Heart right ventricle (tissue), 16 donors: ENCODE measurements at regions not wholly inside any gene's neighbourhood (a gene's known extent, or its start where the extent isn't known, plus 50 kb on each side); places are given as distances from the start of the nearest gene placed in this dataset.

Source experiments
- ATAC-seq, 8 donors: fragments of 200-7000 bp; cut with Tn5 transposase; one replicate each; pipeline ENCODE4 v1.9.1; 2020; ENCODE audit warnings: mild to moderate bottlenecking in 8 of 8, moderate library complexity in 8 of 8, moderate number of reproducible peaks in 1 of 8
- DNase-seq, 2 donors: peaks; one replicate each; pipeline ENCODE4 v3.0.0-alpha.2; 2020
- H3K27ac ChIP-seq, 10 donors: fragments of 200-600 bp; sonication (generic) in 2 of 10; one replicate each; pipeline versions ENCODE4 v1.5.0 to v1.8.0; 2020 to 2022; ENCODE audit warnings: mild to moderate bottlenecking in 3 of 10
- H3K27me3 ChIP-seq, 7 donors: fragments of 200-600 bp; one replicate each; pipeline ENCODE4 v1.8.0; 2021 to 2022; ENCODE audit warnings: mild to moderate bottlenecking in 2 of 7
- H3K36me3 ChIP-seq, 9 donors: fragments of 200-600 bp; sonication (generic) in 1 of 9; one replicate each; pipeline versions ENCODE4 v1.5.0 to v1.8.0; 2020 to 2022; ENCODE audit warnings: mild to moderate bottlenecking in 2 of 9
- H3K4me1 ChIP-seq, 9 donors: fragments of 200-600 bp; sonication (generic) in 1 of 9; one replicate each; pipeline versions ENCODE4 v1.5.0 to v1.8.0; 2020 to 2022; ENCODE audit warnings: mild to moderate bottlenecking in 4 of 9
- H3K4me3 ChIP-seq, 10 donors: fragments of 200-600 bp; sonication (generic) in 2 of 10; one replicate each; pipeline versions ENCODE4 v1.5.0 to v1.8.0; 2020 to 2022; ENCODE audit warnings: mild to moderate bottlenecking in 7 of 10, moderate library complexity in 2 of 10
- H3K9me3 ChIP-seq, 11 donors: fragments of 200-600 bp in 10 of 11; sonication (generic) in 2 of 11; one replicate each; pipeline versions ENCODE4 v1.5.0 to v1.8.0; 2013 to 2022; ENCODE audit warnings: mild to moderate bottlenecking in 2 of 11, control low read depth in 1 of 11, moderate library complexity in 1 of 11
- CTCF ChIP-seq, 9 donors: fragments of 200-600 bp; sonication (generic) in 2 of 9; IDR thresholded peaks; one replicate each; pipeline versions ENCODE4 v1.5.0 to v1.8.0; 2021 to 2022; ENCODE audit warnings: antibody characterized with exemption in 9 of 9, mild to moderate bottlenecking in 5 of 9, moderate library complexity in 1 of 9
- WGBS, 2 donors: extraction: QIAGEN DNeasy Blood & Tissue Kit; methylation state at CpG; one replicate each; pipeline ENCODE4 v1.1.7; 2013; ENCODE audit warnings: inconsistent platforms in 1 of 2; 5-methylcytosine and 5-hydroxymethylcytosine counted together
- intact Hi-C, 10 donors: fragments of 100-400 bp; cut with DNase I; formaldehyde crosslinking; loops; one replicate each; pipeline versions ENCODE4 v1.11.1 to v1.14.2; 2022
- donor health status: Arrhythmogenic right ventricular cardiomyopathy.
- donor health status: ischemic (EF 13 %, LVEDD 7.1; RV severe dilation, severe dysfunction).
- donor health status: healthy with polysubstance abuse.
- donor health status: DM: no; HTN: yes; CAD: no.
- donor health status: DM: no; HTN: no; CAD: no.
- donor health status: ischemic (EF 25% LVEDD 6.9; RV normal size, moderate dysfunction).
- donor health status: ischemic (EF 25% LVEDD 5.7; RV mildly dilated, moderate dysfunction).
- donor health status: healthy.
- donor health status: DM: yes; HTN: yes; CAD: no.
- donor health status: Ischemic cardiomyopathy.
- donor health status: ischemic (EF 35%, LVEDD 5.7; RV mildly dilated, moderate dysfunction).
- donor health status: nonischemic (EF 11% LVEDD 7.7; RV severe dilation, severe dysfunction).
- donor health status: DM: yes; HTN: yes; CAD: no.
- donor health status: PGD.
- donor health status: ischemic (EF 29% LVEDD 5.4; RV normal size, mild dysfunction).
- donor health status: nonischemic (EF 23%, LVEDD 6.1; RV moderate dilation, normal function).

- intact Hi-C loops, result no loop called here
- H3K4me3 ChIP-seq, result no peak overlapping the region
- H3K4me1 ChIP-seq, result peaks cover 0 to 4% (median 0%) of the 10 kb centered on the region in 9 donors
- DNase-seq (no peak), ATAC-seq (no peak)
- WGBS, 2 donors, result 77 to 88% methylated on average over 1 of the region's 1 CpG
- no peaks in the 10 kb centered on the region for H3K27me3 ChIP-seq
- no peak overlapping the region for H3K27ac ChIP-seq
- no peaks in the 10 kb centered on the region for H3K36me3 ChIP-seq
- no peak for TF ChIP-seq CTCF (IDR thresholded peaks at IDR 0.05)
- no peaks in the 10 kb centered on the region for H3K9me3 ChIP-seq
These were observed 632.6 kb upstream of the INTU start for GRCh38 chr4:127000110-127000509.

GRCh38 chr4:127000846-127001245, 631.9 kb upstream of the INTU start:
- H3K27ac ChIP-seq, result no peak overlapping the region
- H3K27me3 ChIP-seq, result no peaks in the 10 kb centered on the region
- no peak for TF ChIP-seq CTCF (IDR thresholded peaks at IDR 0.05)
- 93 to 97% methylated on average over 2 of the region's 2 CpGs for WGBS, 2 donors
- H3K36me3 ChIP-seq, result no peaks in the 10 kb centered on the region
- H3K4me3 ChIP-seq, result no peak overlapping the region
- H3K4me1 ChIP-seq, result peaks cover 0 to 4% (median 0%) of the 10 kb centered on the region in 9 donors
- intact Hi-C loops, result no loop called here
- DNase-seq (no peak), ATAC-seq (no peak)
- H3K9me3 ChIP-seq, result no peaks in the 10 kb centered on the region

GRCh38 chr4:127001933-127002332, 630.8 kb upstream of the INTU start:
- H3K27ac ChIP-seq, result no peak overlapping the region
- DNase-seq (no peak), ATAC-seq (no peak)
- no peak overlapping the region for H3K4me3 ChIP-seq
- intact Hi-C loops, result loop anchor here in 1 of 10 donors (1.0 kb wide), 1 partner anchor 11 kb away; no protein-coding TSS in a partner anchor
- H3K27me3 ChIP-seq, result no peaks in the 10 kb centered on the region
- H3K36me3 ChIP-seq, result no peaks in the 10 kb centered on the region
- TF ChIP-seq CTCF (IDR thresholded peaks at IDR 0.05), result no peak
- H3K4me1 ChIP-seq, result peaks cover 0 to 4% (median 0%) of the 10 kb centered on the region in 9 donors
- WGBS, 2 donors, result 70 to 72% methylated on average over 2 of the region's 2 CpGs
- H3K9me3 ChIP-seq, result no peaks in the 10 kb centered on the region

- Histone ChIP-seq H3K4me1 (no peaks in the 10 kb centered on the region), H3K4me3 (no peak overlapping the region), H3K36me3 (no peaks in the 10 kb centered on the region), H3K27me3 (no peaks in the 10 kb centered on the region), H3K27ac (no peak overlapping the region), H3K9me3 (no peaks in the 10 kb centered on the region)
- TF ChIP-seq CTCF (IDR thresholded peaks at IDR 0.05), result no peak
- intact Hi-C loops, result no loop called here
- no peak for ATAC-seq
- no peak for DNase-seq
These were observed 626.3 kb upstream of the INTU start for GRCh38 chr4:127006446-127006877.
